Stimulated activated naive CD4-positive, alpha-beta T cell (primary cell): ENCODE measurements at regions not wholly inside any gene's neighbourhood (a gene's known extent, or its start where the extent isn't known, plus 50 kb on each side); places are given as distances from the start of the nearest gene placed in this dataset.
"Not testable (repeated sequence)": the region's sequence is repeated elsewhere in the genome, so short reads cannot be mapped to it uniquely, and the experiment has no call there.

ENCODE experiments used
- DNase-seq, 6 experiments: peaks; one replicate each; lab custom pipeline; 2025; lab: John Stamatoyannopoulos, UW

DNA sequence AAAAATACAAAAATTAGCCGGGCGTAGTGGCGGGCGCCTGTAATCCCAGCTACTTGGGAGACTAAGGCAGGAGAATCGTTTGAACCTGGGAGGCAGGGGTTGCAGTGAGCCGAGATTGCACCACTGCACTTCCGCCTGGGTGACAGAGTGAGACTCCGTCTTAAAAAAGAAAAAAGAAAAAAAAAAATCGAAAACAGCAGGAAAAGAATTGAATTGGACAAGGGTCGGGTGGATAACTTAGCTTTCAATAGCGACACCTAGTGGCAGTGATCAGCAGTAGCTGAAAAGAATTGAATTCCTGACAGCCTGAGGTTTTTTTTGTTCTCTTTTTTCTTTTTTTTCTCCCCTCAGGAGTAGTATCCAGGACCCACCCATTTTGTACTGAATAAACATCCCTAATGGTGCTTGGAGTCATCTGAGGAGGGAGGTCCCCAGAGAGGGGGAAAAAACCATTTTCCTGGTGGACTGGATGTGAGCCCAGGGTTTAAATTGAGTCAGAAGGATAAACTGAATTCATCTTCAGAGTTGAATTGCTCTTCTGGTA is 55.1 kb downstream of the CYCS start:
- peak in 5 of 6 experiments; percentile 14 to 64 (median 32) for DNase-seq

- no peak for DNase-seq
Measured at GRCh38 chr7:25068502-25069213, 56.4 kb downstream of the CYCS start.

GRCh38 chr7:25067726-25068501 is 57.1 kb downstream of the CYCS start:
- no peak for DNase-seq

DNA sequence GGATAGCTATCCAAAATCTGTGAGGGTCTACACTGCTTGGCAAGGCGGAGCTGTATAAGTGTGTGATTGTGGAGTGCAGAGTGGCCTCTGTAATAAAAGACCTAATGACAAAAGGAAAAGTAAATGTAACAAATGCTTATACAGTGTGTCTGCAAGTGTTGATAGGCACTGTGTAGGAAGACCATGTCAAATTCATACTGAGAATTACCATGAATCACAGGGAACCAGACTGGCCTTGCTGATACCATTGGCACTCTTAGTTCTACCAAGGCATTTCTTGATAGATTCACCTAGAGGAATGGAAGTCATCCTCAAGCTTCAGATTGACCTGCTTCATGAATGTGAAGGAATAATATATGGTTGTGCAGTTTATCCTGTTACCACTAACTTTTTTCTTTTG is 58.8 kb downstream of the CYCS start:
- DNase-seq: no peak

DNA sequence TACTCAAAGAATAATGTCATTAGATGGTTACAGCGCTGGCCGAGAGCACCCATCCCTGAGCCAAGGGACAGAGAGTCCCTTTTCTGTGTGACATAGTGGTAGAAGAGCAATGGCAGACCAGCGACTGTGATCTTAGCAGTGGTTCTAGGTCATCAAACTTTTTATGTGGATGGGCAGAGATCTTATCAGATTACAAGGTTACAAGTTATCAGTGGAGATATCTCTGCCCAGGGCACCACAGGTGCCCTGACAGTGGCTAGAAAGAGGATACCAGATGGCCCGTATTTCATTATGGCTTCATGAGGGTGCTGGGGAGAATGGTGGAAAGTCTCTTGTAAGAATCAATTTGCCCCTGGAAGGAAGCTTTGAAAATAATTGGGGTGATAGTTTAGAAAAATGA is 62.7 kb downstream of the CYCS start:
- DNase-seq: no peak

- no peak for DNase-seq
Measured at GRCh38 chr7:25060487-25061055, 64.5 kb downstream of the CYCS start.

DNA sequence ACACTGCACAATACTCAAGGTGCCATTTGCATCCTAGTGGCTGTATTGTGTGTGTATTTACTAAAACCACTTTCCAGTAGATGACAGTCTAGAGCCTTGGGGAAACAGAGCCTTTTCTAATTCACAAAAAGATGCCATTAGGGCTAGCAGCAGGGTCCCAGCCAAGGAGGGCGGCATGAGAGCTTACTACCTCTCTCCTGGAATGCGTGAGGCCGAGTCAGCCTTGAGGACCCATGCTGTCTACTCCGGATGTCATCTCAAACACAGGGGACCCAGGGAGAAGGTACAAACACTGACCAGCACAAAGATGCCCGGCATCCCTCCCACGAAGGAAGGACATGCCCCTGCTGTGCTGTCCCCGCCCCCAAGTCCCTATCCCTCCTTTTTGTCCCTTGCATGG is 65.5 kb downstream of the CYCS start:
- DNase-seq: no peak

DNA sequence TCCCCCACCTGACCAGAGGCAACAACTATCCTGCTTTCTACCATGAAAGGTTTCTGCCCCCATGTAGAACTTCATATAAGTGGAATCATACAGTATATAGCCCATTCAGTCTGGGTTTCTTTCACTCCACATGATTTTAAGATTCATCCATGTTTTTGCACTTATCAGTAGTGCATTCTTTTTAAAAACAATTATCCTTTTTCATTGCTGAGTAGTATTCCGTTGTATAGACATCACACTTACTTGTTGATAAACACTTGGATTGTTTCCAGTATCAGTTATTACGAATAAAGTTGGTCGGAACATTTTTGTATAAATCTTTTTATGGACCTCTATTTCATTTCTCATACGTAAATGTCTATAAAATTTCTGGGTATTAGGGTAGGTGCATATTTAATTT is 68.7 kb downstream of the CYCS start:
- no peak for DNase-seq

- no peak for DNase-seq
Measured at GRCh38 chr7:25055520-25056220, 69.4 kb downstream of the CYCS start.

DNA sequence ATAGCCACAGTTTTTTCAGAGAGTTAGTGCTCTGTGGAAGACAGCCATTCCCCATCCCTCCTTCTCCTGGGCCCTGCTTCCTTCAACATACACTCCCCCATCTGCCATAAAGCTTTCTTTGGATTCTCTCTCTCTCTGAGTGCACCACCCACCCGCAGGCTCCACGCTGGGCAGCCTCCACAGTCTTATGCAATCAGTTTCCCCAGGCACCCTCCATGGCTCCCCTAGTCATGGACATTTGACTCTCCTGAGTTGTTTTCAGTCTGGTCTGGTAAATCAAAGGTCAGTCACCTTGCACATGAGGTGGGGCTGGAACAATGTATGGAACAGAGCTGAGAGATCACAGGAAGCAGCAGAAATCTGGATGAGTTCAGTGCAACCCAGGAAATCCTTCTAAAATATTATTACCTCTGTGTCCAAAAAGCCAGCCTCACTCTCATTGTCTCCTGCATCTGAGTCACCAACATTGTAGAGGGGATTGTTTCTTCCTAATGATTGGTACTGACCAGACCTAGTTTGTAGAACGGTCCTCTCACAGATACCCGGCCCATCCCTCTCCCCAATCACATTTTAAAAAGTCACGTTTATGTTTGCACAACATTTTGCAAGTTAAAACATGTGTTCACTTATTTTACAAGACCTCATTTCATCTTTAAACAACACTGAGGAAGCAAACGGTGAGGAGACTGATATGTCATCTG is 70.1 kb downstream of the CYCS start:
- DNase-seq: no peak

- DNase-seq: no peak
Measured at GRCh38 chr7:25050223-25050622, 70.2 kb upstream of the OSBPL3 start.

- no peak for DNase-seq
Measured at GRCh38 chr7:25048444-25048834, 68.5 kb upstream of the OSBPL3 start.

GRCh38 chr7:25047571-25048443 is 67.8 kb upstream of the OSBPL3 start:
- DNase-seq: not testable (repeated sequence)

- DNase-seq: no peak
Measured at GRCh38 chr7:25037325-25037724, 57.3 kb upstream of the OSBPL3 start.

GRCh38 chr7:25035274-25035673 is 55.3 kb upstream of the OSBPL3 start:
- DNase-seq: no peak

GRCh38 chr7:25034136-25034535 is 54.2 kb upstream of the OSBPL3 start:
- DNase-seq: no peak

DNA sequence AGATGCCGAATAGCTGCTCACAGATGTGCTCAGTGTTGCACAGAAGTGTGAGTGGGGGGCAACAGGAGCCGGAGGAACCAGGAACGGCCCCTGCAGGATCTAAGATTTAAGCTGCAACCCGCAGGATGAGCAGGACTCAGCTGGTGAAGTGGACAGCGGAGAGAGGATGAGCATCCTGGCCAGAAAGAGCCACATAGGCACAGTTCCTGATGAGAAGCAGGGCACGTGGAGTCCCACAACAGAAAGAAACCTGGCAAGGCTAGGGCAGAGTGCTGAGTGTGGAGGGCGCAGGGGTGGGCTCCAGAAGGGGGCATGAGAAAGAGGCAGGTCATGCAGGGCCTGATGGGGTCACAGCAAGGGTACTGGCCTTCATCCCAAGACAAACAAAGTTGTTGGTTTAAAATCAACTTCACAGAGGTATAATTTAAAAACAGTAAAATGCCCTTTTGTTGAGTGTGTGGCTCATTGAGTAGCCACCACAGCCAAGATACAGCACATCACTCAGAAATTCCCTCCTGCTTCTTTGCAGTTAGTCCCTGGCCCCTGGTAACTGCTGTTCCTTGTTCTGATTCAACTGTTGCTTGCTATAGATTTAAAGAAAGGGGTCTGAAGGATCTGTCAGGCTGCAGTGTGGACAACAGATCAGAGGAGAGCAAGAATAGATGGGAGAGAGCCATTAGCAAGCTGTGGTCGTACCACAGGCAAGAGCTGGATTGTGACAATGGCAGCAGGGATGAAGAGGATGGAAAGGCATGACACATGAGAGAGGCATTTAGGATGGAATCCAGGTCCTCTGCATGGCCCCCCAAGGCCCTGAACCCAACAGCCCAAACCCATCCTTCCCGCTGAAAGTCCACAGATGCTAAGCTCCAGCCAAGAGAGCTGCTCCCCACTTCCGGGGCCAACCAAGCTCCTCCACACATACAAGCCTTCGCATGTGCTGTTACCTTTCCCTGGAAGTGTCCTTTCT is 53.1 kb upstream of the OSBPL3 start:
- DNase-seq: no peak

DNA sequence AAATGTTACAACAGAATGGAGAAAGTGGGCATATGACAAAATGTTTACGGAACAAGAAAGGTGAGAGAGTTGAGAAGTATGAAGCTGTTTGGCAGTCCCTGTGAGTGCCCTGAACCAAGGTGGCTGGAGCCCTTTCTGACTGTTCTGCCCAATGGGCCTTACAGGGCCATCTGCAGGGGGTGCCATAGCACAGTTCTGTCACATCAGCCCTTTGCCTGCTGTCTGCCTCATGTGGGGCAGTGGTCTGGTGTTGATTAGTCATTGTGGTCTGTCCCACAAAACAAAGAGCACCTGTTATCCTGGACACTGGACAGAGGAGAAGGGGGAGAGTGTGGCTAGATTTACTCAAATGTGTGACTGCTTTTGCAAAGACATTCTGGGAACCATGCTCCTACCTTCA is 51.5 kb upstream of the OSBPL3 start:
- no peak for DNase-seq

DNA sequence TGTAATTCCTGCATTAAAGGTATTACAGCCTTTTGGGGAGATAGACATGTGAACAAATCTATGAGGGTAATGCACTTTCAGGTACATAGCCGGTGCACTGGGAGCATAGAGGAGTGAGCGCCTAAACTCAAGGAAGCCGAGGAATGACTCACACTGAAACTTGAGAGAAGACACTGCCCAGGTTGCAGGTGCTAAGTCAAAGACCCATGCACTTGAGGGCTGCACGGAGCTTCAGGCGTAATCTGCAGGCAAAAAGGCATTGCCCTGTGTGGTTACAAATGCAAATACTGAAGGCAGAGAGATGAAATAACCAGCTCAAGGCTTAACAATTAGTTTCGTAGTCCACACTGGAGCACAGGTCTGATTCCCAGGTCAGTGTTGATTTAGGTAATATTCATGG is 51.0 kb upstream of the OSBPL3 start:
- DNase-seq: no peak
